ENCODE measurements at regions not wholly inside any gene's neighbourhood (a gene's known extent, or its start where the extent isn't known, plus 50 kb on each side); places are given as distances from the start of the nearest gene placed in this dataset.
A peak's percentile ranks its signal among the peaks of the same experiment; 100 is the strongest.

DNA sequence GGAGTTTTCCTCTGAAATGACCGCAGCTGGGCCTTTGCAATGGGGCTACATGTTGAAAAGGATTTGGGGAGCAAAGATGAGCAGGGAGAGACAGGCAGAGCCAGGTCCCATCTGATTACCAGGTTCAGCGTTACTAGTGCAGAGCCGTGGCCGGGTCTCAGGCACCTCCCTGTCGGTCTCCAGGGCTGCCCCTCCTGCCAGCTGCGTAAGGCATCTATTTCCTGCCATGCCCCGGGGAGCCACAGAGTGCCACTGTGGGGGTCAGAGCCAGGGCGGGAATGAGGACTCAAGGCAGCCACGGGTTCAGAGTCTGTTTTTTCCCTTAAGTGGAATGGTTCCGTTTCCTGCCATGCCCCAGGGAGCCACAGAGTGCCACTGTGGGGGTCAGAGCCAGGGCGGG, 382.6 kb upstream of the SHH start:
- no peak overlapping the region for H3K4me3 ChIP-seq (replicated peaks in 1 of 2; ENCODE audit: low read depth in 2 of 2, low read length in 2 of 2)
- no peak for DNase-seq (ENCODE audit: low read depth in 2 of 2)
- TF ChIP-seq, protein P1, sequence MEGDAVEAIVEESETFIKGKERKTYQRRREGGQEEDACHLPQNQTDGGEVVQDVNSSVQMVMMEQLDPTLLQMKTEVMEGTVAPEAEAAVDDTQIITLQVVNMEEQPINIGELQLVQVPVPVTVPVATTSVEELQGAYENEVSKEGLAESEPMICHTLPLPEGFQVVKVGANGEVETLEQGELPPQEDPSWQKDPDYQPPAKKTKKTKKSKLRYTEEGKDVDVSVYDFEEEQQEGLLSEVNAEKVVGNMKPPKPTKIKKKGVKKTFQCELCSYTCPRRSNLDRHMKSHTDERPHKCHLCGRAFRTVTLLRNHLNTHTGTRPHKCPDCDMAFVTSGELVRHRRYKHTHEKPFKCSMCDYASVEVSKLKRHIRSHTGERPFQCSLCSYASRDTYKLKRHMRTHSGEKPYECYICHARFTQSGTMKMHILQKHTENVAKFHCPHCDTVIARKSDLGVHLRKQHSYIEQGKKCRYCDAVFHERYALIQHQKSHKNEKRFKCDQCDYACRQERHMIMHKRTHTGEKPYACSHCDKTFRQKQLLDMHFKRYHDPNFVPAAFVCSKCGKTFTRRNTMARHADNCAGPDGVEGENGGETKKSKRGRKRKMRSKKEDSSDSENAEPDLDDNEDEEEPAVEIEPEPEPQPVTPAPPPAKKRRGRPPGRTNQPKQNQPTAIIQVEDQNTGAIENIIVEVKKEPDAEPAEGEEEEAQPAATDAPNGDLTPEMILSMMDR (IDR thresholded peaks at IDR 0.05; ENCODE audit: low read depth, low read length) = no peak

DNA sequence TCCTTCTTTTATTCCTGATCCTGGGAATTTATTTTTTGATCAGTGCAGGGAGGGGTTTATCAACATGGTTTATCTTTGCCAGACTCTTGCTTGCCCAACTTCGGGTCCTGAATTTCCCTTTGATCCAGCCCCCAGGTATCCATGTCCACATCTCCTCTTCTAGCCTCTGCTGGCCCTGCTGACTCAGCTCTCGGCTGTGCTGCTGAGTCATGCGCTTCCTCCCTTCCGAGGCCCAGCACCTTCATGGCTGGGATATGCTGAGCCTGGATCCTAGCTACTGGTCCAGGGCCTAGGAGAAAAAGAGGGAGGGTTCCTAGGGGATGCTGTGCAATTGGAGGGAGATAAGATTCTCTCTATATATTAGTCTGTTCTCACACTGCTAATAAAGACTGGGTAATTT, 380.7 kb upstream of the SHH start:
- DNase-seq (ENCODE audit: low read depth in 2 of 2) = peak in 1 of 2 donors; percentile 3
- TF ChIP-seq, protein P1 (IDR thresholded peaks at IDR 0.05; ENCODE audit: low read depth, low read length) = no peak
- H3K4me3 ChIP-seq (replicated peaks in 1 of 2; ENCODE audit: low read depth in 2 of 2, low read length in 2 of 2) = no peak overlapping the region

DNA sequence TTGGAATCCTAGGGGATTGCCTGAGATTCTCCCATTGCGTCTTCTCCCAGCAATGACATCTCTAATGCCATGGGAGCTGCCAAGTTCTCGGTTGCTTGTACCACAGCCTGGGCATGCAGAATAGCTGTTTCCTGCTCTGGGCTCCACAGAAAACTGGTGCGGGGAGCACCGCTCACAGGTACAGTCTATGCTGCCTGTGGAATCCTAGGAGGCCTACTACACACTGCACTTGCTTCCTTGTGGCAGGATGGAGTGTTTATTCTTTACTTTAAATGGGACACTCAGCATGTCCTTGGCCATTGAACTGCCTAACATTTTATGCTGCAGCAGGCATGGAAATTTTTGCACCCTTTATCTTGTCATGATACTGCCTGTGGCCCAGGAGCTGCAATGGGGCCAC, 378.8 kb upstream of the SHH start:
- DNase-seq (ENCODE audit: low read depth in 2 of 2) = no peak
- TF ChIP-seq, protein P1 (IDR thresholded peaks at IDR 0.05; ENCODE audit: low read depth, low read length) = no peak
- H3K4me3 ChIP-seq (replicated peaks in 1 of 2; ENCODE audit: low read depth in 2 of 2, low read length in 2 of 2) = no peak overlapping the region

DNA sequence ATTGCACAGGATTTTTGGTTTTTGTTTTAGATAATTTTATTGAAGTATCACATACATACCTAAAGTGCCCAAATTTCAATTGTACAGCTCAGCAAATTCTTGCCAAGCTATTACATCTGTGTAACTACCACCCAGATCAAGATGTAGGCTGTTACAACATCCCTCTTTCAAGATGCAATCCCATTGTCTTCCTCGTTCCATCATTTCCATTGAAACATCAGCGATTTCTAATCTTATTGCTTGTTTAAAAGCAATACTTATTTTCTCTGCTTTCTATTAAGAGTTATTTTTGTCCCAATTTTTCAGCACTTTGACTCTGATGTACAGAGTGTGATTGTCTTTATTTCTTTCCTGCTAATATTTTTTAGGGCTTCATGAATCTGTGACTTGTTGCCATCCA, 372.8 kb upstream of the SHH start:
- DNase-seq (ENCODE audit: low read depth in 2 of 2) = no peak
- TF ChIP-seq, protein P1 (IDR thresholded peaks at IDR 0.05; ENCODE audit: low read depth, low read length) = no peak
- H3K4me3 ChIP-seq (replicated peaks in 1 of 2; ENCODE audit: low read depth in 2 of 2, low read length in 2 of 2) = no peak overlapping the region

DNA sequence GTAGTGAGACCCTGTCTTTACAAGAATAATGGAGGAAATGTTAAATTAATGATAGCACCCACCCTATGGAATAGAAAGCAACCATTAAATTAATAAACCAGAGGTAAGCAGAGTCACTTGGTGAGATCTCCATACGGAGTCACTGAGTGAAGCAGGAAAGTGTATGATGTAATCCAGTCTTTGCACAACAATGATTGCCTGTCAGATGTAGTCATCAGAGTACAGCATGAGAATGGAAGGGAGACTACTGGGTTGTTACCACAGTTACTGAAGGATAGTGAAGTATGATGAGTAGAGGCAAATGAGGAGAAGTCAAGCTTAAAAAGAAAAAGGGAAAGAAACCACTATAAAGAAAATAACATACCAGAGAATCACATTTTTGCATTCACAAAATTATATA, 371.9 kb upstream of the SHH start:
- TF ChIP-seq, protein P1 (IDR thresholded peaks at IDR 0.05; ENCODE audit: low read depth, low read length) = no peak
- H3K4me3 ChIP-seq (replicated peaks in 1 of 2; ENCODE audit: low read depth in 2 of 2, low read length in 2 of 2) = no peak overlapping the region
- no peak for DNase-seq (ENCODE audit: low read depth in 2 of 2)

DNA sequence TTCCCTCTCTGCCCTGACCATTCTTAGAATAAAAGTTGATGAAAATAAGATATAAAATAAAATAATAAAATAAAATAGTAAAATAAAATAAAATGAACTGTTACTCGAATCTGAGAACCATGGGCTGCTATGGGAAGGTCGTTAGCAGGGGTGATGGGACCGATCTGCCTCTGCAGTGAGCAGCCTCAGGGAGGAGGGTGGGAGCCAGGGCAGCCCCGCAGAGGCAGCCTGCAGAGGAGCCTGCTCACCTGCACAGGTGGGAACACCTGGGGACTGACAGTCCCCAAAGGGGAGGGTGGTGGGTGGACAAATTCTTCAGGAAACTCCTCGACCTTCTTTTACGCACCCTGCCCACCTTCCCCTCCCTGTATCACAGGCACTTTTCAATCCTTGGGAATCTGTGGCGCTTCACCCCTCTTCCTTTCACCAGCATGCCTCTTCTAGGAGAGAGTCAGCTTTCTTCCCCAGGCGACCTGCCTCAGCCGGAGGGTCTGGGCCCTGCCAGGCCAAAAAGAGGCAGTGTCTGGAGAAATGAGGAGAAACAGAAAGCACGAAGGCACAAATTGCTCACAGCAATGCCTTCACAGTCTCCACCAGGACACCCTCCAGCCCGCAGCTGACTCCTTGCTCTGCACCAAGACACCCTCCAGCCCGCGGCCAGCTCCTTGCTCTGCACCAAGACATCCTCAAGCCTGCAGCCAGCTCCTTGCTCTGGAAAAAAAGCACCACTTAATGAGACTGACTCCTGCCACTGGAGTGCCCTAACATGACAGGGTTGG, 368.4 kb upstream of the SHH start:
- DNase-seq (ENCODE audit: low read depth in 2 of 2) = no peak
- TF ChIP-seq, protein P1 (IDR thresholded peaks at IDR 0.05; ENCODE audit: low read depth, low read length) = no peak
- H3K4me3 ChIP-seq (replicated peaks in 1 of 2; ENCODE audit: low read depth in 2 of 2, low read length in 2 of 2) = no peak overlapping the region
